ENCODE measurements at regions not wholly inside any gene's neighbourhood (a gene's known extent, or its start where the extent isn't known, plus 50 kb on each side); places are given as distances from the start of the nearest gene placed in this dataset.

GRCh38 chr6:23003671-23004467, 434.5 kb downstream of the HDGFL1 start (continued):
- TF ChIP-seq ZNF425 (CRISPR knock-in tag; conservative IDR thresholded peaks at IDR 0.05) = no peak
- TF ChIP-seq JUN (CRISPR knock-in tag; IDR thresholded peaks at IDR 0.05) = no peak
- TF ChIP-seq FOXK1 (CRISPR knock-in tag; IDR thresholded peaks at IDR 0.05) = no peak
- no peak for TF ChIP-seq OVOL2 (CRISPR knock-in tag; IDR thresholded peaks at IDR 0.05; ENCODE audit: borderline replicate concordance)
- no peak for TF ChIP-seq ZNF121 (CRISPR knock-in tag; IDR thresholded peaks at IDR 0.05)

GRCh38 chr6:23006656-23007055, 437.3 kb downstream of the HDGFL1 start:
- H3K27ac Mint-ChIP-seq = no peak overlapping the region
- H3K27me3 Mint-ChIP-seq (ENCODE audit: low read depth) = no peaks in the 10 kb centered on the region
- TF ChIP-seq SOX15 (CRISPR knock-in tag; IDR thresholded peaks at IDR 0.05) (no peak), GRHL2 (CRISPR knock-in tag; IDR thresholded peaks at IDR 0.05; ENCODE audit: insufficient replicate concordance, severe bottlenecking) (no peak), CTCF (IDR thresholded peaks at IDR 0.05) (no peak), NFE2L1 (CRISPR knock-in tag; IDR thresholded peaks at IDR 0.05) (no peak), ZNF219 (CRISPR knock-in tag; IDR thresholded peaks at IDR 0.05; ENCODE audit: borderline replicate concordance) (no peak), ATF3 (CRISPR knock-in tag; conservative IDR thresholded peaks at IDR 0.05) (no peak), TCF7 (CRISPR knock-in tag; IDR thresholded peaks at IDR 0.05; ENCODE audit: low read depth) (no peak), ZNF671 (CRISPR knock-in tag; IDR thresholded peaks at IDR 0.05) (no peak), NFATC4 (CRISPR knock-in tag; IDR thresholded peaks at IDR 0.05) (no peak)
- H3K4me3 Mint-ChIP-seq = no peak overlapping the region
- ChIA-PET POLR2A (no interaction called here), CTCF (interaction anchor here (1.1 kb wide), 1 partner anchor 408 kb away, joined by 3 read pairs; no protein-coding TSS in a partner anchor)
- peaks cover 19% of the 10 kb centered on the region for H3K4me1 Mint-ChIP-seq
- H3K36me3 Mint-ChIP-seq = no peaks in the 10 kb centered on the region; the same call in 1 of the 2 replicates
- H3K9me3 Mint-ChIP-seq = peaks cover 18% of the 10 kb centered on the region
- no peak for DNase-seq (ENCODE audit: low spot score)
- ATAC-seq = no peak

- peaks cover 18% of the 10 kb centered on the region for H3K9me3 Mint-ChIP-seq
- no peak overlapping the region for H3K4me3 Mint-ChIP-seq
- no peak overlapping the region for H3K27ac Mint-ChIP-seq
- ATAC-seq = no peak
- POLR2A ChIA-PET = no interaction called here
- TF ChIP-seq HMGXB4 (CRISPR knock-in tag; IDR thresholded peaks at IDR 0.05) (no peak), ESRRA (CRISPR knock-in tag; IDR thresholded peaks at IDR 0.05; ENCODE audit: borderline replicate concordance) (no peak), NR3C1 (CRISPR knock-in tag; conservative IDR thresholded peaks at IDR 0.05; ENCODE audit: low read depth) (no peak), MAX (CRISPR knock-in tag; IDR thresholded peaks at IDR 0.05) (no peak), NFATC4 (CRISPR knock-in tag; IDR thresholded peaks at IDR 0.05) (no peak), GABPB1 (CRISPR knock-in tag; IDR thresholded peaks at IDR 0.05) (no peak), CTCF (IDR thresholded peaks at IDR 0.05) (no peak), ZSCAN18 (CRISPR knock-in tag; IDR thresholded peaks at IDR 0.05) (no peak)
- no peak for DNase-seq (ENCODE audit: low spot score)
- CTCF ChIA-PET = no interaction called here
- peaks cover 30% of the 10 kb centered on the region for H3K4me1 Mint-ChIP-seq
- no peaks in the 10 kb centered on the region; the same call in 1 of the 2 replicates for H3K27me3 Mint-ChIP-seq (ENCODE audit: low read depth)
- H3K36me3 Mint-ChIP-seq = no peaks in the 10 kb centered on the region; the same call in 1 of the 2 replicates
Observed at GRCh38 chr6:23011615-23012014, 442.2 kb downstream of the HDGFL1 start.
